ENCODE measurements at regions not wholly inside any gene's neighbourhood (a gene's known extent, or its start where the extent isn't known, plus 50 kb on each side); places are given as distances from the start of the nearest gene placed in this dataset.

- TF ChIP-seq EZH2 (IDR thresholded peaks at IDR 0.05): no peak
- no peak for TF ChIP-seq POLR2AphosphoS5 (IDR thresholded peaks at IDR 0.05; ENCODE audit: borderline replicate concordance, low read depth, low read length)
- no peak for TF ChIP-seq FOXP2 (optimal IDR thresholded peaks at IDR 0.05; ENCODE audit: control extremely low read depth, extremely low read length, insufficient read depth)
Observed at GRCh38 chr13:57531256-57531655, 100.3 kb upstream of the PCDH17 start.
